ENCODE measurements at regions not wholly inside any gene's neighbourhood (a gene's known extent, or its start where the extent isn't known, plus 50 kb on each side); places are given as distances from the start of the nearest gene placed in this dataset.

- no peak overlapping the region for H3K4me2 ChIP-seq (ENCODE audit: low read depth, low read length, poor library complexity, severe bottlenecking)
Measured at GRCh38 chr18:59062643-59063006, 77.1 kb upstream of the SEC11C start.

GRCh38 chr18:59063300-59063906 lies 76.3 kb upstream of the SEC11C start:
- H3K9me3 ChIP-seq (ENCODE audit: insufficient read depth, low read depth, low read length), result no peaks in the 10 kb centered on the region
- H3K36me3 ChIP-seq (ENCODE audit: insufficient read depth, low read length), result no peaks in the 10 kb centered on the region
- no peaks in the 10 kb centered on the region for H4K20me1 ChIP-seq (ENCODE audit: insufficient read depth, low read length, poor library complexity, severe bottlenecking)
- no peaks in the 10 kb centered on the region for H3K27me3 ChIP-seq (ENCODE audit: insufficient read depth, low read length, poor library complexity, severe bottlenecking)
- no peak overlapping the region for H3K4me2 ChIP-seq (ENCODE audit: low read depth, low read length, poor library complexity, severe bottlenecking)
- no peaks in the 10 kb centered on the region for H3K9me2 ChIP-seq (replicated peaks; ENCODE audit: low read depth, low read length)
- TF ChIP-seq, protein P1, sequence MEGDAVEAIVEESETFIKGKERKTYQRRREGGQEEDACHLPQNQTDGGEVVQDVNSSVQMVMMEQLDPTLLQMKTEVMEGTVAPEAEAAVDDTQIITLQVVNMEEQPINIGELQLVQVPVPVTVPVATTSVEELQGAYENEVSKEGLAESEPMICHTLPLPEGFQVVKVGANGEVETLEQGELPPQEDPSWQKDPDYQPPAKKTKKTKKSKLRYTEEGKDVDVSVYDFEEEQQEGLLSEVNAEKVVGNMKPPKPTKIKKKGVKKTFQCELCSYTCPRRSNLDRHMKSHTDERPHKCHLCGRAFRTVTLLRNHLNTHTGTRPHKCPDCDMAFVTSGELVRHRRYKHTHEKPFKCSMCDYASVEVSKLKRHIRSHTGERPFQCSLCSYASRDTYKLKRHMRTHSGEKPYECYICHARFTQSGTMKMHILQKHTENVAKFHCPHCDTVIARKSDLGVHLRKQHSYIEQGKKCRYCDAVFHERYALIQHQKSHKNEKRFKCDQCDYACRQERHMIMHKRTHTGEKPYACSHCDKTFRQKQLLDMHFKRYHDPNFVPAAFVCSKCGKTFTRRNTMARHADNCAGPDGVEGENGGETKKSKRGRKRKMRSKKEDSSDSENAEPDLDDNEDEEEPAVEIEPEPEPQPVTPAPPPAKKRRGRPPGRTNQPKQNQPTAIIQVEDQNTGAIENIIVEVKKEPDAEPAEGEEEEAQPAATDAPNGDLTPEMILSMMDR (conservative IDR thresholded peaks at IDR 0.05; ENCODE audit: low read length), result no peak
- no peak for TF ChIP-seq EZH2phosphoT487 (IDR thresholded peaks at IDR 0.05; ENCODE audit: borderline replicate concordance)
- H3K9ac ChIP-seq (ENCODE audit: low read depth, low read length, poor library complexity, severe bottlenecking), result no peak overlapping the region
- no peaks in the 10 kb centered on the region for H3F3A ChIP-seq (ENCODE audit: low read depth)
- H3K4me1 ChIP-seq (ENCODE audit: insufficient read depth, low read length, poor library complexity, severe bottlenecking), result no peaks in the 10 kb centered on the region
- no peak overlapping the region for H2AFZ ChIP-seq (ENCODE audit: low read length)
- no peaks in the 10 kb centered on the region for H3K79me2 ChIP-seq (ENCODE audit: insufficient read depth, low read length)
- no peak overlapping the region for H3K4me3 ChIP-seq (ENCODE audit: low read length, poor library complexity, severe bottlenecking)

More at GRCh38 chr18:59062643-59063006, 77.1 kb upstream of the SEC11C start:
- no peak overlapping the region for H3K4me3 ChIP-seq (ENCODE audit: low read length, poor library complexity, severe bottlenecking)
- H3K36me3 ChIP-seq (ENCODE audit: insufficient read depth, low read length), result no peaks in the 10 kb centered on the region
- no peak overlapping the region for H3K9ac ChIP-seq (ENCODE audit: low read depth, low read length, poor library complexity, severe bottlenecking)
- H4K20me1 ChIP-seq (ENCODE audit: insufficient read depth, low read length, poor library complexity, severe bottlenecking), result no peaks in the 10 kb centered on the region
- H3K9me2 ChIP-seq (replicated peaks; ENCODE audit: low read depth, low read length), result no peaks in the 10 kb centered on the region
- H3K9me3 ChIP-seq (ENCODE audit: insufficient read depth, low read depth, low read length), result no peaks in the 10 kb centered on the region
- H3K4me1 ChIP-seq (ENCODE audit: insufficient read depth, low read length, poor library complexity, severe bottlenecking), result no peaks in the 10 kb centered on the region
- H2AFZ ChIP-seq (ENCODE audit: low read length), result no peak overlapping the region
- H3K79me2 ChIP-seq (ENCODE audit: insufficient read depth, low read length), result no peaks in the 10 kb centered on the region
- no peaks in the 10 kb centered on the region for H3F3A ChIP-seq (ENCODE audit: low read depth)
- H3K27me3 ChIP-seq (ENCODE audit: insufficient read depth, low read length, poor library complexity, severe bottlenecking), result no peaks in the 10 kb centered on the region
- TF ChIP-seq, protein P1 (conservative IDR thresholded peaks at IDR 0.05; ENCODE audit: low read length), result no peak
- TF ChIP-seq EZH2phosphoT487 (IDR thresholded peaks at IDR 0.05; ENCODE audit: borderline replicate concordance), result no peak

DNA sequence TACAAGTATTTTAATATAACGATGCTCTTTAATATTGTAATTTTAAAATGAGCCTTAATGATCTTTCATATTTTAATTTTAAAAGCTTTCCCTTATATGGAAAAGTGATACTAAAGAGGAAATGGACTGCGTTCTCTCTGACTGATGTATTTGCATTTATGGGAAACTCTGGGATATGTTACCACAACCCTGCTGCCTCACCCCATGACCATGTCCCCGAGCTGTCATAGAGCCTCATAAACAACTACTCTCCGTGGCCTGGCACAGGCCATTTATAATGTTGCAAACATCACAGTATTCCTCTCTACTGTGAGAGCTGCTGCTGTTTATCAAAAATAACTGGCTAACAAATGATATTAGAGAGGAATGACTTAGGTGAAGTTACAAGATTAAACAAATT lies 75.8 kb upstream of the SEC11C start:
- H2AFZ ChIP-seq (ENCODE audit: low read length), result no peak overlapping the region
- H3K9ac ChIP-seq (ENCODE audit: low read depth, low read length, poor library complexity, severe bottlenecking), result no peak overlapping the region
- H3K4me1 ChIP-seq (ENCODE audit: insufficient read depth, low read length, poor library complexity, severe bottlenecking), result no peaks in the 10 kb centered on the region

More for the DNA sequence above, 75.8 kb upstream of the SEC11C start:
- no peaks in the 10 kb centered on the region for H3K9me3 ChIP-seq (ENCODE audit: insufficient read depth, low read depth, low read length)
- no peak overlapping the region for H3K4me2 ChIP-seq (ENCODE audit: low read depth, low read length, poor library complexity, severe bottlenecking)
- H3K27me3 ChIP-seq (ENCODE audit: insufficient read depth, low read length, poor library complexity, severe bottlenecking), result no peaks in the 10 kb centered on the region
- no peaks in the 10 kb centered on the region for H4K20me1 ChIP-seq (ENCODE audit: insufficient read depth, low read length, poor library complexity, severe bottlenecking)
- H3F3A ChIP-seq (ENCODE audit: low read depth), result no peaks in the 10 kb centered on the region
- no peaks in the 10 kb centered on the region for H3K79me2 ChIP-seq (ENCODE audit: insufficient read depth, low read length)
- H3K9me2 ChIP-seq (replicated peaks; ENCODE audit: low read depth, low read length), result no peaks in the 10 kb centered on the region
- H3K4me3 ChIP-seq (ENCODE audit: low read length, poor library complexity, severe bottlenecking), result no peak overlapping the region
- no peaks in the 10 kb centered on the region for H3K36me3 ChIP-seq (ENCODE audit: insufficient read depth, low read length)
- no peak for TF ChIP-seq EZH2phosphoT487 (IDR thresholded peaks at IDR 0.05; ENCODE audit: borderline replicate concordance)
- TF ChIP-seq, protein P1 (conservative IDR thresholded peaks at IDR 0.05; ENCODE audit: low read length), result no peak

Measured in Loucy (cell line).